ENCODE measurements at regions not wholly inside any gene's neighbourhood (a gene's known extent, or its start where the extent isn't known, plus 50 kb on each side); places are given as distances from the start of the nearest gene placed in this dataset.

- Mint-ChIP-seq H3K27me3 (peaks cover 0 to 25% (median 8%) of the 10 kb centered on the region in 5 donors), H3K9me3 (peaks cover 0 to 17% (median 3%) of the 10 kb centered on the region in 11 donors), H3K36me3 (peaks cover 0 to 3% (median 0%) of the 10 kb centered on the region in 5 donors), H3K4me3 (no peak overlapping the region), H3K27ac (no peak overlapping the region), H3K4me1 (peaks cover 0 to 3% (median 0%) of the 10 kb centered on the region in 7 donors)
- CTCF ChIA-PET = no interaction called here
- Histone ChIP-seq H3K4me3 (ENCODE audit: low read length) (no peak overlapping the region), H3K36me3 (ENCODE audit: control insufficient read depth in 2 of 3, insufficient read depth in 3 of 3, low read length in 3 of 3) (no peaks in the 10 kb centered on the region), H3K27ac (ENCODE audit: low read depth, low read length) (no peak overlapping the region), H3K27me3 (ENCODE audit: control insufficient read depth in 2 of 2, insufficient read depth in 2 of 2, low read length in 2 of 2) (no peaks in the 10 kb centered on the region), H3K9me3 (ENCODE audit: control insufficient read depth in 2 of 3, low read length in 3 of 3) (no peaks in the 10 kb centered on the region), H3K4me1 (ENCODE audit: control insufficient read depth in 2 of 2, insufficient read depth in 2 of 2, low read length in 2 of 2) (no peaks in the 10 kb centered on the region)
- POLR2A ChIA-PET = no interaction called here
- DNase-seq (no peak), ATAC-seq (no peak)
- intact Hi-C loops (cut with micrococcal nuclease) = no loop called here
Observed at GRCh38 chr11:131218542-131218941, 151.9 kb upstream of the NTM start.

GRCh38 chr11:131219646-131220045 lies 150.8 kb upstream of the NTM start:
- Histone ChIP-seq H3K27me3 (ENCODE audit: control insufficient read depth in 2 of 2, insufficient read depth in 2 of 2, low read length in 2 of 2) (no peaks in the 10 kb centered on the region), H3K4me1 (ENCODE audit: control insufficient read depth in 2 of 2, insufficient read depth in 2 of 2, low read length in 2 of 2) (no peaks in the 10 kb centered on the region), H3K9me3 (ENCODE audit: control insufficient read depth in 2 of 3, low read length in 3 of 3) (no peaks in the 10 kb centered on the region), H3K4me3 (ENCODE audit: low read length) (no peak overlapping the region), H3K36me3 (ENCODE audit: control insufficient read depth in 2 of 3, insufficient read depth in 3 of 3, low read length in 3 of 3) (no peaks in the 10 kb centered on the region), H3K27ac (ENCODE audit: low read depth, low read length) (no peak overlapping the region)
- no peak for ATAC-seq
- peaks cover 0 to 3% (median 0%) of the 10 kb centered on the region in 5 donors for H3K36me3 Mint-ChIP-seq
- peaks cover 0 to 3% (median 0%) of the 10 kb centered on the region in 7 donors for H3K4me1 Mint-ChIP-seq
- no peak for DNase-seq
- peaks cover 0 to 16% (median 4%) of the 10 kb centered on the region in 5 donors for H3K27me3 Mint-ChIP-seq
- POLR2A ChIA-PET = no interaction called here
- CTCF ChIA-PET = no interaction called here
- H3K4me3 Mint-ChIP-seq = no peak overlapping the region
- intact Hi-C loops (cut with micrococcal nuclease) = no loop called here
- no peak overlapping the region for H3K27ac Mint-ChIP-seq
- peaks cover 0 to 17% (median 5%) of the 10 kb centered on the region in 11 donors for H3K9me3 Mint-ChIP-seq

- intact Hi-C loops (cut with micrococcal nuclease) = no loop called here
- CTCF ChIA-PET = no interaction called here
- POLR2A ChIA-PET = no interaction called here
- no peaks in the 10 kb centered on the region for H3K36me3 ChIP-seq (ENCODE audit: control insufficient read depth in 2 of 3, insufficient read depth in 3 of 3, low read length in 3 of 3)
- H3K4me3 ChIP-seq (ENCODE audit: low read length) = no peak overlapping the region
- no peaks in the 10 kb centered on the region for H3K4me1 ChIP-seq (ENCODE audit: control insufficient read depth in 2 of 2, insufficient read depth in 2 of 2, low read length in 2 of 2)
- ATAC-seq = no peak
- H3K4me1 Mint-ChIP-seq = peaks cover 0 to 3% (median 0%) of the 10 kb centered on the region in 7 donors
- H3K27ac Mint-ChIP-seq = no peak overlapping the region
- no peak for DNase-seq
- no peak overlapping the region for H3K27ac ChIP-seq (ENCODE audit: low read depth, low read length)
- no peaks in the 10 kb centered on the region for H3K9me3 ChIP-seq (ENCODE audit: control insufficient read depth in 2 of 3, low read length in 3 of 3)
- no peaks in the 10 kb centered on the region for H3K27me3 ChIP-seq (ENCODE audit: control insufficient read depth in 2 of 2, insufficient read depth in 2 of 2, low read length in 2 of 2)
- no peak overlapping the region for H3K4me3 Mint-ChIP-seq
- peaks cover 0 to 3% (median 0%) of the 10 kb centered on the region in 5 donors for H3K36me3 Mint-ChIP-seq
- H3K9me3 Mint-ChIP-seq = peaks cover 0 to 21% (median 7%) of the 10 kb centered on the region in 11 donors
- H3K27me3 Mint-ChIP-seq = no peaks in the 10 kb centered on the region
Observed at GRCh38 chr11:131223198-131223991, 147.0 kb upstream of the NTM start.

GRCh38 chr11:131228378-131228777 lies 142.0 kb upstream of the NTM start:
- Mint-ChIP-seq H3K36me3 (no peaks in the 10 kb centered on the region), H3K4me3 (no peak overlapping the region), H3K27me3 (peaks cover 0 to 10% (median 0%) of the 10 kb centered on the region in 5 donors), H3K4me1 (peaks cover 0 to 2% (median 0%) of the 10 kb centered on the region in 7 donors), H3K27ac (no peak overlapping the region), H3K9me3 (peaks cover 0 to 16% (median 3%) of the 10 kb centered on the region in 11 donors)
- no peaks in the 10 kb centered on the region for H3K36me3 ChIP-seq (ENCODE audit: control insufficient read depth in 2 of 3, insufficient read depth in 3 of 3, low read length in 3 of 3)
- no peak overlapping the region for H3K4me3 ChIP-seq (ENCODE audit: low read length)
- ATAC-seq (no peak), DNase-seq (no peak)
- H3K4me1 ChIP-seq (ENCODE audit: control insufficient read depth in 2 of 2, insufficient read depth in 2 of 2, low read length in 2 of 2) = no peaks in the 10 kb centered on the region
- H3K27me3 ChIP-seq (ENCODE audit: control insufficient read depth in 2 of 2, insufficient read depth in 2 of 2, low read length in 2 of 2) = no peaks in the 10 kb centered on the region
- no peaks in the 10 kb centered on the region for H3K9me3 ChIP-seq (ENCODE audit: control insufficient read depth in 2 of 3, low read length in 3 of 3)
- H3K27ac ChIP-seq (ENCODE audit: low read depth, low read length) = no peak overlapping the region
- CTCF ChIA-PET = no interaction called here
- POLR2A ChIA-PET = no interaction called here
- intact Hi-C loops (cut with micrococcal nuclease) = no loop called here

- Mint-ChIP-seq H3K27ac (no peak overlapping the region), H3K4me3 (no peak overlapping the region), H3K27me3 (peaks cover 0 to 10% (median 0%) of the 10 kb centered on the region in 5 donors), H3K4me1 (peaks cover 0 to 2% (median 0%) of the 10 kb centered on the region in 7 donors), H3K36me3 (no peaks in the 10 kb centered on the region), H3K9me3 (peaks cover 0 to 15% (median 3%) of the 10 kb centered on the region in 11 donors)
- POLR2A ChIA-PET = no interaction called here
- ATAC-seq (no peak), DNase-seq (no peak)
- no peak overlapping the region for H3K27ac ChIP-seq (ENCODE audit: low read depth, low read length)
- no peaks in the 10 kb centered on the region for H3K9me3 ChIP-seq (ENCODE audit: control insufficient read depth in 2 of 3, low read length in 3 of 3)
- CTCF ChIA-PET = no interaction called here
- H3K4me1 ChIP-seq (ENCODE audit: control insufficient read depth in 2 of 2, insufficient read depth in 2 of 2, low read length in 2 of 2) = no peaks in the 10 kb centered on the region
- H3K4me3 ChIP-seq (ENCODE audit: low read length) = no peak overlapping the region
- H3K36me3 ChIP-seq (ENCODE audit: control insufficient read depth in 2 of 3, insufficient read depth in 3 of 3, low read length in 3 of 3) = no peaks in the 10 kb centered on the region
- intact Hi-C loops (cut with micrococcal nuclease) = no loop called here
- H3K27me3 ChIP-seq (ENCODE audit: control insufficient read depth in 2 of 2, insufficient read depth in 2 of 2, low read length in 2 of 2) = no peaks in the 10 kb centered on the region
Observed at GRCh38 chr11:131229221-131229620, 141.2 kb upstream of the NTM start.

GRCh38 chr11:131231317-131231940 lies 139.0 kb upstream of the NTM start:
- no peaks in the 10 kb centered on the region for H3K27me3 ChIP-seq (ENCODE audit: control insufficient read depth in 2 of 2, insufficient read depth in 2 of 2, low read length in 2 of 2)
- peaks cover 0 to 2% (median 0%) of the 10 kb centered on the region in 7 donors for H3K4me1 Mint-ChIP-seq
- peaks cover 0 to 5% (median under 1%) of the 10 kb centered on the region in 11 donors for H3K9me3 Mint-ChIP-seq
- POLR2A ChIA-PET = no interaction called here
- H3K36me3 ChIP-seq (ENCODE audit: control insufficient read depth in 2 of 3, insufficient read depth in 3 of 3, low read length in 3 of 3) = no peaks in the 10 kb centered on the region
- no peaks in the 10 kb centered on the region for H3K9me3 ChIP-seq (ENCODE audit: control insufficient read depth in 2 of 3, low read length in 3 of 3)
- DNase-seq = no peak
- intact Hi-C loops (cut with micrococcal nuclease) = no loop called here
- no peak for ATAC-seq
- H3K36me3 Mint-ChIP-seq = no peaks in the 10 kb centered on the region
- CTCF ChIA-PET = no interaction called here
- H3K4me1 ChIP-seq (ENCODE audit: control insufficient read depth in 2 of 2, insufficient read depth in 2 of 2, low read length in 2 of 2) = no peaks in the 10 kb centered on the region
- no peak overlapping the region for H3K27ac Mint-ChIP-seq
- no peak overlapping the region for H3K4me3 Mint-ChIP-seq
- H3K4me3 ChIP-seq (ENCODE audit: low read length) = no peak overlapping the region
- H3K27ac ChIP-seq (ENCODE audit: low read depth, low read length) = no peak overlapping the region
- H3K27me3 Mint-ChIP-seq = peaks cover 0 to 19% (median 0%) of the 10 kb centered on the region in 5 donors

Measured in naive thymus-derived CD4-positive, alpha-beta T cell (primary cell).